HT1080 (cell line): ENCODE measurements at regions not wholly inside any gene's neighbourhood (a gene's known extent, or its start where the extent isn't known, plus 50 kb on each side); places are given as distances from the start of the nearest gene placed in this dataset.

Experiments
- DNase-seq: peaks from one replicate; pipeline ENCODE4 v3.0.0-alpha.2; 2015; ENCODE audit warnings: low read depth

DNA sequence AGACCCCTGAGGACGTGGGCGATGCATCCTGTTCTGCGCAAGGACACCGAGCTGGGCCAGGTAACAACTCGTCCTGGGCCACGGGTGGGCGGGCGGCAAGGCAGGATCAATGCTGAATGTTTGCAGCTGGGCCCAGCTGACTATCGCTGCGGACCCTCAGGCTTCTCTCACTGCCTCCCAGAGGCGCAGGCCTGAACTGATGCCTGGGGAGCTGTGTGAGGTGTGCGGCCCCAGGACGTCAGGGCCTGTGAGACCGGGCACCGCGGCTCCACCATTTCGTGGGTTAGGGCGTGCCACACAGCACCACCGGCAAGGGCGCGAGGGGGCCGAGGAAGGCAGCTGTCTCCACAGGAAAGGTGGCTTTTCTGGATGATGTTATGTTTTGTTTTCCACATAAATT is 307.4 kb downstream of the NDUFA10 start:
- no peak for DNase-seq

DNA sequence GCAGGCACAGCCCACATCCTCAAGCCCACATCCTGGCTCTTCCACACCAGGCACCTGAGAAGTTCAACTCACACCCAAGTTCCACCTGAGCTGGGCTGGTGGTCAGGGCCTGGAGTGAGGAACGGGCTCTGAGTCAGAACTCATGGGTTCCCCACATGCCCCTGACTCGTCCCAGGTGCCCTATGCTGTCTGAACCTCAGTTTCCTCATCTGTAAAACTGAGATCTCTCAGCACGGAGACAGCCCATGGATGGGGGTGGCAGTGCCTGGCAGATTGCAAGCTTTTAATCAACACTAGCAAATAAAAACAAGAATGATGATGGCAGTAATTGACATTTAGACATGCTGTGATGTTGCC is 307.8 kb downstream of the NDUFA10 start:
- DNase-seq, result no peak

DNA sequence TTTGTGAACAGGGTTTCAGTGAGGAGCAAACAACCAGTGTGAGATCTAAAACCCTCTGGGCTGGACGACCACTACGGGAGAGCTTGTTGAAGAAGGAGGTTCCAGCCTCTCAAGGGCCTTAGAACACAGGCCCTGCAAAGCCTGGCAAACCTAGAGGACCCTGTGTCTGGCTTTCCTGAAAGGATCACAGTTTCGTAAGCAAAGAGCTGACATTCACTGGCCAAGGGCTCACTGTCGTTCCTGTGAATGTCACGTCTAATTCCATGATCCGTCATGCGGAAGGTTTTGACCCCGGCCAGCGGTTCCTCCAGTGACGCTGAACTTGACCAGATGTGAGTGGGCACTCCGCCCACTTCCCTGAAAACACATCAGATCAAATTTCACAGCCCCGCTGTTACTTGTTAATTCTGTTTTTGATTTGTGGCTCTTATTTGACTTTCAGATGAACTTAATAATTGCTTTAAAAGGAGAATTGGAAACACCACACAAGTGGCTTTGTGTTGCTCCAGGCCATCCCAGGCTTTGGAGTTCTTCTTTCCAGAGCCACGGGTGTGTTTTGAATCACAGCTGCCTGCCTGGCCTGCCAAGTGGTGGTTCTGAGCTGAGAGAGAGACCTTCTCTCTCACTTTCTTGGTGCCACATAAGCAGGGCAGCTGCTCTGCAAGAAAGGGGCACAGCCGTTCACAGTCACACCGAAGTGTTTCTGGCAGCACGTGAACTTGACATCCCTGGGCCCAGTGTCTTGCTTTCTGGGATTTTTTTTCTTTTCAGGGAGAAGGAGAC is 308.4 kb downstream of the NDUFA10 start:
- DNase-seq, result no peak

DNA sequence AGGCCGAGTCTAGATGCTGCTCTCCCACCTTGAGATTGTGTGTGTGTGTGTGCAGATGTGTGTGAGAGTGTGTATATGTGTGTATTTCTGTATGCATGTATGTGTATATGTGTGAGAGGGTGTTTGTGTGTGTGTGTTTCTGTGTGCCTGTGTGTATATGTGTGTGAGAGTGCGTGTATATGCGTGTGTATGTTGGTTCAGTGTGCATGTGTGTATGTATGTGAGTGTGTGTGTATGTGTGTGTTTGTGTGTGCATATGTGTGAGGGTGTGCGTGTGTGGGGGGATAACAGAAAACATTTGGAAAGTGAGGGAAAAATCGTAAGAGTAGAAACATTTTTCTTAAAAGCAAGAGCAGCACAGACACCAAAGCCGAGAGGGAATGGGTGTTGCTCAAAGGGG is 309.1 kb downstream of the NDUFA10 start:
- DNase-seq, result no peak

DNA sequence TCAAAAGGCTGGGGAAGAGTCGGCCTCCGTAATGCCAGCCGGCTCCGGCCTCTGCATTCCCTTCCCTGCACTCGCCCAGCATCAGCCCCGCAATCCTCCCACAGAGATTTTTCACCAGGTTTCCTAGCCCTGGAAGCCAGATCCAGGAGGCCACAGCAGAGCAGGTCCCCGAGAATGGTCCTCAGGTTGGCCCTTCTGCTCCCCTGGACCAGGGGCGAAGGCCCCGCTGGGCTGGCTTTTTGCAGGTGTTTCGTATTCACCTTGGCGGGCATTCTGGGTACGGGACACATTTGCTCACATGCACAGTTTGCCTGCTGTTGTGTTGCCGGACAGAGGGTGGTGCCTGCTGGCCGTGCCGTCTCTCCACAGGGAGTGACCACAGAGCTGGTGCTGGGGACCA is 309.5 kb downstream of the NDUFA10 start:
- no peak for DNase-seq

DNA sequence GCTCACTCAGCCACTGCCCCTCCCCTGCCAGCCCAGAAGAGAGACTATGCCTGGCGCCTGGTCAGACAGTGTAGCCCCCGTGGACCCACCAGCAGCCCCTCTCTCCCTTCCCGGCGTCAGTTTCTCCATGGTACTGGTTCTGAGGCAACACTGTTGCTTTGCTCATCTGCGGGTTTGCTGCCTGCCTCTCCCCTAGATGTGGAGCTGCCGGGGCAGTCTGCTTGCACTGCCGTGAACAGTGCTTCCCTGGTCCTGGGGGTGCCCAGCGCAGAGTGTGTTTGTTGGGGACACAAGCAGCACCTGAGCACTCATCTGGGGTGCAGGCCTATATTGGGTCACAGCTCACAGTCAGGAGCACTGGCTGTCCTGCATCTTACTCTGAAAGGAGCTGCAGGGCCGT is 309.9 kb downstream of the NDUFA10 start:
- no peak for DNase-seq

DNA sequence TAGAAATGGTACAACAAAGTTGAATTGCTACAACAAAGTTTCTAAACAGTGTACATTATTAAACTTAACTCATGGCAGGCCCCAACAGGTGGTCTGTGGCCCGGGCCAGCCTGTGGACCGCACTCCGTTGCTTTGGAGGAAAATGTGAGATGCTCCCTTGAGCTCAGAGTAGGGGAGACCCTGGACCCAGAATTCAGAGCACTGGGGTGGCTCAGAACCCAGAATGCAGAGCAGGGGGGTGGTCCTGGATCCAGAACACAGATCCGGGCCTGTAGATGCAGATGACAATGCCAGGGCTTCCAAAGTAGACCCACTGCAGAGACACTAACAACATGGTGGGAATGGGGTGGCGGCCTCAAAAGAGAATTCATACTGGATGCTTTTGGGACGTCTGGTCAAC is 311.0 kb downstream of the NDUFA10 start:
- no peak for DNase-seq

DNA sequence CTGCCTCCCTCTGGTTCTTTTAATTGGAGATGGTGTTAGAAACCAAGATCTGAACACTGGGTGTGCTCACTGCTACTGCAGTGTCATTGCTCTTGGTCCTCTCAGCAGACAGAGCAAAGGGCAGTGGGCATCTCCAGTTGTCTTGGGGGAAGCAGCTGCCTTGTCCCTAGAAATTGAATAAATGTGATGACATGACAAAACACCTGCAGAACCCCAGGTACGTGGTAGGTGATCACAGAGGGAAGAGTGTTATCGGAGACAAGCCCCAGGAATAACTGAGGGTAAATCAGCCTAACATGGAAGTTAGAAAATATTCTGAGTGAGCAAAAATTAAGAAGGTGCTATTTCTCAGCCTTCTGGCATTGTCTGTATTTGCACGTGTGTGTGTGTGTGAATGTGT is 311.9 kb upstream of the HDAC4 start:
- no peak for DNase-seq

DNA sequence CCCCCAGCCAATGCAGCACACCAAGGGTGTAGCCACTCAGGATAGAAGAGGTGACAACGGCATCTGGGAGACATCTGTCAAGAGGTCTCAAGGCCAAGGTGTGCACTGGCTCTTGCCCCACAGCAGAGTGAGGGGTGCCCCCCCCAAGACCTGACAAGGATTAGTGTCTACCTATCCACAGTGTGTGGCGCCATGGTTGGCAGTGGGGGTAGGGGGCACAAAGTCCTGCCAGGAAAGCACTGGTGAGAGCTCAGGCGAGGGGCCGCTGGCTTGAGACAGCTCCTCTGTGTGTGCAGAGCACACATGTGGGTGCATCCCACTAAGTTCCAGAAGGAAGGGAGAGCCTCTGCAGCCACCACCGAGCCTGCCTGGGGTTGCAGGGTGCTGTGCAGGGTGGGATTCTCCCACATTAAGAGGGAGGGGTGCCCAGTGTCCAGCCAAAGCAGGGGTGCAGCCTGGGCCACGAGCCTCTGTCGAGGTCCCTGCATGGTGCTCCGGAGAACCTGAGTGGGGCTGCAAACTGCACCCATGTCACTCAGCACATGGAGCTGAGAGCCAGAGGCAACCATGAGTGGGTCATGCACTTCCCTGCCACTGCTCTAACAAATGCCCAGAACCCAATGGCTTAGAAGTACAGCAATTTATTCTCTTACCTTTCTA is 311.2 kb upstream of the HDAC4 start:
- DNase-seq, result no peak

DNA sequence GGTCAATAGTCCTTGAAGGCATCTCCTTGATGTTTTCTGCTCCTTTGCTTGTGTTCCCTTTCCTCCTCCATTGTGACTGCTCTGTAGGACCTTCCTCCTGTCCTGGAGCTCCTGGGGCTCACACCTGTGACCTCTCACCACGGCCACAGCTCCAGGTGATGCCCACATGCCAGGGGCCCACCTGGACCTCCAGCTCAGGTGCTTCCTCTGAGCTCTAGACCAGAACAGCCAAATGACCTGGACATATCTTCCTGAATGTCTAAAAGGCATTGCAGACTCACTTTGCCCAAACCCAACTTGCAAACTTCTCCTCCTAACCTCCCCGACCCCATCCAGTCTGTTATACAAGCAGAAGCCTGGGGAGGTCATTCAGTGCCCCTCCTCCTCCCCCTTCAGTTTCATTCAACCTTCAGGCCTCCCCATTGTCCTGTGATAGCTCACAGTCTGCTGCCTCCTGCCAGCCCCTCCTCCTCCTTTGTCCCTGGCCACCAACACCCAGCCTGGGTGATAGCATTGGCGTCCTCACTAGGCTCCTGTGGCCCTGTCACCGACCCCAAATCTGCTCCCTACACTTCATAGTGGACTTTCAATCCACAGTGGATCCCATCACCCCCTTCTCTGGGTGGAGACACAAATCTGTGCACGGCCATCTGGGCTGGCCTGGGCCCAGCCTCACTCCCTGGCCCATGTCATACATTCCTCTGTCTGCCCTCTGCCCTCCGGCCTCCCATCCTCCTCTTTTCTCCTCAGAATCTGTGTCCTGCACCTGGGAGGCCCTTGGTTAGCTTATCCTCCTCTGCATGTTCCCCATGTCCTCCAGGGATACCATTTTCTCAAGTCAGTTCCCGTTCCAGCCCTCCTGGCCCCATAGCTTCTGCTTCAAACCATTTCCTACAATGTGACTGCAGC is 310.4 kb upstream of the HDAC4 start:
- no peak for DNase-seq

DNA sequence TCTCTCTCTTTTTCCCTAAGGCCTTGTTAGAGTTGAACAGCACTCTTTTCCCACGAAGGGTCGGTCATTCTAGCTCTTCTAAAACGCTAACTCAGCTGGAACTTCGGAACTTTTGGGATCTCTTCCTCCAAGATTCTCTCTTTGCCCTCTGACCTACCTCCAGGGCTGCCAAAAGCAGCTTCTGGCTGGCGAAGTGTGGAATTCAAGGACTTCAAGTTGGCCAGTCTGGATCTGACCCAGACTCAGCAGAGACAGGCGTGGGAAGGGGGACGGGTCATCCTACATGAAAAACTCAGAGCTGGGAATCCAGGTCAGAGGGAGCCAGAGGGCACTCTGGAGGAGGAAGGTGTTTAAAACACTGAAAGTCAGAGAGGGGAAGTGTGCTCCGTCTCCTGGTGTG is 305.5 kb upstream of the HDAC4 start:
- DNase-seq, result no peak

DNA sequence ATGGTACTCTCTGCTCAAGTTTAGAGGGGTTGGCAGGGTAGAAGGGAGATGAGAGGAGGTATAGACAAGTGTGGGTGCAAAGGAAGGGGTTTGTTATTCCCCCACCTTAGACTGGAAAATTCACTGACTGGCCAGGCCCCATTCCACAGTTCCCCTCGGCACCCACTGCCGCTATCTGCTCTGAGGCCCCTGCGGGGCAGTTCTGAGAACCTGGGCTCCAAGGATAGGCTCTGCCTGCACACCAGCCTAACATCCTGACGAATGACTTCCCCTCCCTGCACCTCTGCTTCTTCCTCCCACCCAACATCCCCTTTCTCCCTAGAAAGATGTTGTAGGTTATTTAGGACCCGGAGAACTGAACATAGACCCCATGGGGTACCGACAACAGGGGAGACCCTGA is 303.9 kb upstream of the HDAC4 start:
- no peak for DNase-seq

DNA sequence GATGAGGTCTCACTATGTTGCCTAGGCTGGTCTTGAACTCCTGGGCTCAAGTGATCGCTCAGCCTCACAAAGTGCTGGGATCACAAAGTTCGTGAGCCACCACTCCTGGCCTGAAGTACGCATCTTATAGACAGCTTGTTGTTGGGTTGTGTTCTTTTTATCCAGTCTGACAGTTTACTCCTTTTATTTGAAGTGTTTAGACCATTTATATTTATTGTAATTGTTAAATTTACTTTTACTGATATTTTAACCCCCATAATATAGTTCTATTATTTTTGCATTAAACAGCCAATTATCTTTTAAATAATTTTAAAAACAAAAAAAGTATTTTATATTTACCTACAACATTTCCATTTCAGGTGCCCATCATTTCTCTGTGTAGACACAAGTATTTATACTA is 303.0 kb upstream of the HDAC4 start:
- no peak for DNase-seq

DNA sequence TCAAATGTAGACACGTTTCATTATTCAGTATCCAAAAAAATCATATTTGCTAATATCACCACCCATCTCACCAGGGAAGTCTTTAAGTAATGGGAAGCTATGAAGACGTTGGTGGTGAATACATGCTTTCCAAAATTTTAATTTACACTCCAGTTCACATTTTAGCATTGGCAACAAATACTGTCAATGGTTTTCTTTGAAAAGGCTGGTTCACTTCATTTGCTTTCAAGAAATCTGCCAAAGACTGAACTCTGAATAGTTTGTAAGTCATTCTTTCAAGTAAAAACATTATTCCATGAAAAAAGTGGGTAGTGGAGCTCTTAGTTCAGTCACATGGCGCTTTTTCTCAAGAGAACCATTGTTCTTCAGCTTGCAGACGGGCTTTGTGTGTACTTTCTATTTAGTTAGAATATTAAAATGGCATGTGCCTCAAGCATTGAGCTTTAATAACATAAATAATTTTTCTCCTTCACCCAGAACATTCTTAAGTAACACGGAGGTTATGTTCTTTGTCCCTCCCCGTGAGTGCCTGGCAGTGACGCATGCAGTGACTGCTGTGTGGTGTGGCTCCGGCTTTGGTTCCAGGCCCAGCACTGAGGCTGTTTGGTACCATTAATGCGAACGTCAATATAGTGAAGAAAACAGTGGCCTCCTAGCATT is 300.0 kb upstream of the HDAC4 start:
- DNase-seq, result no peak

DNA sequence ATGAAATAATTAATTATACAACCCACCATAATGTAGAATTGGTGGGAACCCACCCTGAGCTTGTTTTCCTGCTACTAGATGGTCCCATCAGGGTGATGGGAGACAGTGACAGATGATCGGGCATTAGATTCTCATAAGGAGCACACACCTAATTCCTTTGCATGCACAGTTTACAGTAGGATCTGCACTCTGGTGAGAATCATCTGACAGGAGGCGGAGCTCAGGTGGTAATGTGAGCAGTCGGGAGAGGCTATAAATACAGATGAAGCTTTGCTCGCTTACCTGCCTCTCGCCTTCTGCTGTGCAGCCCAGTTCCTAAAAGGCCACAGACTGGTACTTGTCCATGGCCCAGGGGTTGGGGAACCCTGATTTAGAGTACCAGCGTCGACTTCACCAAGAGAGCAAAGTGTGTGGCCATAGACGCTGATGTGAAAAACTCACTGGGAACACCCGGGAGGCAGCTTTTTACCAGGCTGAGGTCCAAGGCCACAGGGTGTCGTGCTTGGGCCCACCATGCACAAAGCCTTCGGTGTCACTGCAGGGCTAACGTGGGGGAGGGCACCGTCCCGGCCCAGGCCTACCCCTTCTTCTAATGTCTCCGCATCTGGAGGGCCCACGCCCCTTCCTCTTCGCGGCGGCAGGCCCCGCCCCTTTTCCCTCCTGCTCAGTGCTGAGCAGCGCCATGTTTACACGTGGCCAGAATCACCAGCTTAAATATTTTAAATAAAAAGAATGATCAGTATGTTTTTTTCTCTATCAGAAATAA is 296.8 kb upstream of the HDAC4 start:
- no peak for DNase-seq

DNA sequence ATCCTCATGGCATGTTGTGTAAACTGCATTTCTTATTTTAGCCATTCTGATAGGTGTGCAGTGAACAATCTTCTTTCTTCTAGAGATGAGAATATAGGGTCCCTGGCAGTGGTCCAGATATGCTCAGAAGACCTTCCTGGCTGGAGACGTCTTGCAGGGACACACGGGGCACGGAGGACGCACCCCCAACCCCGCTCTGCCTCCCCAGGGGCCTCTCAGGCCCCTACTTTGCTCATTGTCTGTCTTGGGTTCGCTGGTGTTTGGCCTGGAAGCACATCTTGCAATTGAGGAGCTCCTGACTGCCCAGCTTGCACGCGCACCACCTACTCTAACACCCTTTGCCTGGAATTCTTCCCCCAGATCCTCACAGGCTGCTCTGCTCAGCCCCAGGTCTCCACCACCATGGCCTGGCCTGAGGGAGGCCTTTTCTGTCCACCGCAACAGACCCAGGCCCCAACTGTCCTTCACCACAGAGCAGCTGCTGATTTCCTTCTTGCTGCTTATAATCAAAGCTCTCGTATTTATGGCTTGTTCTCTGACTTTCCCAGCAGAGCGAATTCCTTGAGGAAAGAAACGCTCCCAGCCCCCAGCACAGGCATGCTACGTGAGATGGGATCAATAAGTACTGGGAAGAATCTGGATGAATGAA is 295.9 kb upstream of the HDAC4 start:
- DNase-seq, result no peak

DNA sequence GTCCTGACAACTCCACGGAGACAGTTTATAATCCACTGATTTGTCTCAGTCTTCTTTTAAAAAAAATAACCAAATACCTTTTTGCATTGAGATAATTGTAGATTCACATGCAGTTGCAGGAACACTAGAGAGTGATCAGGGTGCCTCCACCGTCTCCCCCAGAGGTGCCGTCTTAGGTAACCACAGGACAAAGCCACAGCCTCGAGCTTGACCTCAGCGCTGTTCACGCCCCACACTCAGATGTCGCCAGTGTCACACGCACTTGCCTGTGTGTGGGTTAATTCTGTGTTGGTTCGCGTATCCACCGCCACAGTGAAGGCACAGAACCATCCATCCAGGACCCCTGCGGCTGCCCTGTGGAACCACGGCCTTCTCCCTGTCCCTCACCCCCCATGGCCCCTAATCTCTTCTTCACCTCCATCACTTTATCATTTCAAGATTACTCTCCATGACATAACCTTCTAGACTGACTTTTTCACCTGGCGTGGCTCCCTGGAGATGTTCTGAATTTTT is 295.0 kb upstream of the HDAC4 start:
- no peak for DNase-seq

DNA sequence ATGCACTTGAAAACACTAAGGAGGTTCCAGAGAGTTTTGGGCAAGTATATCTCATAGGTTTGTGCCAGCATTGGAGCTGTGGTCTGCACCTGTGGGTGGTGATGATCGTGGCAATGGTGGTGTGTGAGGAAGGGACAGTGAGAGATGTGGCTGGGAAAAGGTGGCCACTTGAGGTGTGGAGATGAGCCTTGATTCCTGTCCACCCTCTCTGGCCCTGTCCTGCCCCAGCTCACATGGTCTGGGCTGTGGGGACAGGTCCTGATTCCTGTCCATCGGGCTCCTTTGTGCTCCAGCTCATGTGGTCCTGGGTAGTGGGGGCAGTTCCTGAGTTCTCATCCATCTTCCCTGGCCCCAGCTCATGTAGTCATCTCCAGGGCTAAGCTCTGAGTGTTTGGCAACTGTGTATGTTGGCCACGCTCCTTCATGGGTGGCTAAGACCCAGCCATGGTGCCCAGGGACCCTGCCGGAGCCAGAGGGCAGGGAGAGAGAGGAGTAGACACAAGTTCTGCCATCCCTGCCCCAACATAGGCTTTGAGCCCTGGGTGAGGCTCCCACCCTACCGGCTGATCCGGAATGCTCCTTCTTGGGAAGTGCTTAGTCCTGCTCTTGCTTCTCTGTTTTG is 294.4 kb upstream of the HDAC4 start:
- no peak for DNase-seq

DNA sequence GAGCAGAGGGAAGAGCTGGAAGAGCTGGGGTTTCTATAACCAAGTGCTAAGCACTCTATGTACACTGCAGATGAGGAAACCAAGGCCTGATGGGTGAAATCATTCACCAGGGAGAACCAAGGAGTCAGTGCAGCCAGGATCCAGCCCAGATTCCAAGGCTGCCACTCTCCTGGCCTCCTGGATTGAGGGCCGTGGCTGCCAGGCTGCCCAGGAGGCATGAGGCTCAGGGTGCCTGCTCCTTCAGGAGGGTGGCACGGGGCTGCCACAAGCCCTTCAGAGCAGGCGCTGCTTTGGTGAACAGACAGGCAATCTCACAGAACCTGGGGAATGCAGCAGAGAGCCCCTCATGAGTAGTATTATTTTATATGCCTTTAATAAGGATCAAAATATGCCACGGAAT is 293.7 kb upstream of the HDAC4 start:
- no peak for DNase-seq
